ENCODE measurements at regions not wholly inside any gene's neighbourhood (a gene's known extent, or its start where the extent isn't known, plus 50 kb on each side); places are given as distances from the start of the nearest gene placed in this dataset.

GRCh38 chr4:63302078-63302477, 1107.2 kb downstream of the TECRL start:
- no peak overlapping the region for H3K4me3 ChIP-seq
- H3K27ac ChIP-seq = no peak overlapping the region
- TF ChIP-seq POLR2A (IDR thresholded peaks at IDR 0.05) = no peak
- no peak for TF ChIP-seq CTCF (IDR thresholded peaks at IDR 0.05)
- no peak for TF ChIP-seq POLR2AphosphoS5 (IDR thresholded peaks at IDR 0.05)
- no peak for TF ChIP-seq EP300 (IDR thresholded peaks at IDR 0.05)
- no peaks in the 10 kb centered on the region for H3K27me3 ChIP-seq
- H3K4me1 ChIP-seq = no peaks in the 10 kb centered on the region
- H3K36me3 ChIP-seq = no peaks in the 10 kb centered on the region
- WGBS = 98% methylated on average over 1 of the region's 1 CpG
- no peak for DNase-seq (ENCODE audit: low spot score in 2 of 2)
- H3K9me3 ChIP-seq = no peaks in the 10 kb centered on the region

GRCh38 chr4:63296773-63297172, 1112.5 kb downstream of the TECRL start:
- Histone ChIP-seq H3K27ac (no peak overlapping the region), H3K9me3 (no peaks in the 10 kb centered on the region), H3K36me3 (no peaks in the 10 kb centered on the region), H3K4me1 (no peaks in the 10 kb centered on the region), H3K27me3 (no peaks in the 10 kb centered on the region), H3K4me3 (no peak overlapping the region)
- no peak for TF ChIP-seq POLR2A (IDR thresholded peaks at IDR 0.05)
- TF ChIP-seq POLR2AphosphoS5 (IDR thresholded peaks at IDR 0.05) = no peak
- TF ChIP-seq EP300 (IDR thresholded peaks at IDR 0.05) = no peak
- TF ChIP-seq CTCF (IDR thresholded peaks at IDR 0.05) = no peak
- no peak for DNase-seq (ENCODE audit: low spot score in 2 of 2)
- 56% methylated on average over 1 of the region's 1 CpG for WGBS

- Histone ChIP-seq H3K4me3 (no peak overlapping the region), H3K4me1 (no peaks in the 10 kb centered on the region), H3K27ac (no peak overlapping the region), H3K9me3 (peaks cover 8% of the 10 kb centered on the region), H3K27me3 (no peaks in the 10 kb centered on the region), H3K36me3 (no peaks in the 10 kb centered on the region)
- 89% methylated on average over 4 of the region's 4 CpGs for WGBS
- DNase-seq (ENCODE audit: low spot score in 2 of 2) = no peak
- TF ChIP-seq POLR2A (IDR thresholded peaks at IDR 0.05) = no peak
- no peak for TF ChIP-seq POLR2AphosphoS5 (IDR thresholded peaks at IDR 0.05)
- TF ChIP-seq CTCF (IDR thresholded peaks at IDR 0.05) = no peak
- TF ChIP-seq EP300 (IDR thresholded peaks at IDR 0.05) = no peak
Measured at GRCh38 chr4:63275491-63275890, 1133.8 kb downstream of the TECRL start.

GRCh38 chr4:63269156-63269555, 1140.1 kb downstream of the TECRL start:
- H3K9me3 ChIP-seq = no peaks in the 10 kb centered on the region
- no peaks in the 10 kb centered on the region for H3K27me3 ChIP-seq
- no peaks in the 10 kb centered on the region for H3K36me3 ChIP-seq
- H3K4me1 ChIP-seq = no peaks in the 10 kb centered on the region
- H3K27ac ChIP-seq = no peak overlapping the region
- DNase-seq (ENCODE audit: low spot score in 2 of 2) = no peak
- no peak overlapping the region for H3K4me3 ChIP-seq
- TF ChIP-seq POLR2AphosphoS5 (IDR thresholded peaks at IDR 0.05) = no peak
- no peak for TF ChIP-seq CTCF (IDR thresholded peaks at IDR 0.05)
- no peak for TF ChIP-seq EP300 (IDR thresholded peaks at IDR 0.05)
- no peak for TF ChIP-seq POLR2A (IDR thresholded peaks at IDR 0.05)
- 84% methylated on average over 1 of the region's 1 CpG for WGBS

- Histone ChIP-seq H3K4me1 (no peaks in the 10 kb centered on the region), H3K4me3 (no peak overlapping the region), H3K27me3 (no peaks in the 10 kb centered on the region), H3K36me3 (no peaks in the 10 kb centered on the region), H3K27ac (no peak overlapping the region), H3K9me3 (no peaks in the 10 kb centered on the region)
- WGBS = 83% methylated on average over 1 of the region's 1 CpG
- no peak for TF ChIP-seq POLR2A (IDR thresholded peaks at IDR 0.05)
- TF ChIP-seq CTCF (IDR thresholded peaks at IDR 0.05) = no peak
- TF ChIP-seq EP300 (IDR thresholded peaks at IDR 0.05) = no peak
- no peak for TF ChIP-seq POLR2AphosphoS5 (IDR thresholded peaks at IDR 0.05)
- DNase-seq (ENCODE audit: low spot score in 2 of 2) = no peak
Measured at GRCh38 chr4:63233671-63234070, 1175.6 kb downstream of the TECRL start.
